RWPE2 (cell line): ENCODE measurements at regions not wholly inside any gene's neighbourhood (a gene's known extent, or its start where the extent isn't known, plus 50 kb on each side); places are given as distances from the start of the nearest gene placed in this dataset.
A peak's percentile ranks its signal among the peaks of the same experiment; 100 is the strongest.
"Not testable (repeated sequence)": the region's sequence is repeated elsewhere in the genome, so short reads cannot be mapped to it uniquely, and the experiment has no call there.

Source experiments
- ATAC-seq: fragments of 200-7000 bp; cut with Tn5 transposase; 3 replicates; pipeline ENCODE4 v1.9.1; 2021; ENCODE audit warnings: low read depth
- DNase-seq: peaks from one replicate; pipeline ENCODE4 v3.0.0-alpha.2; 2020; ENCODE audit warnings: low spot score
- H3K27ac ChIP-seq: fragments of 450-650 bp; 2 replicates; pipeline ENCODE4 v1.5.1; 2017; ENCODE audit warnings: mild to moderate bottlenecking; ENCODE audit not compliant: poor library complexity, severe bottlenecking
- H3K27me3 ChIP-seq: fragments of 250-450 bp; sonication (Bioruptor Pico); 2 replicates; pipeline ENCODE4 v1.5.1; 2021; ENCODE audit warnings: mild to moderate bottlenecking, moderate library complexity; ENCODE audit not compliant: insufficient read depth, poor library complexity, severe bottlenecking
- H3K36me3 ChIP-seq: fragments of 250-450 bp; sonication (Bioruptor Pico); 2 replicates; pipeline ENCODE4 v1.5.1; 2020; ENCODE audit warnings: low read depth, mild to moderate bottlenecking, moderate library complexity
- H3K4me1 ChIP-seq: fragments of 250-450 bp; sonication (Bioruptor Pico); 2 replicates; pipeline ENCODE4 v1.5.1; 2021; ENCODE audit warnings: mild to moderate bottlenecking, moderate library complexity; ENCODE audit not compliant: insufficient read depth, poor library complexity, severe bottlenecking
- H3K4me3 ChIP-seq: fragments of 250-450 bp; sonication (Bioruptor Pico); 2 replicates; pipeline ENCODE4 v1.5.1; 2021; ENCODE audit warnings: mild to moderate bottlenecking, moderate library complexity; ENCODE audit not compliant: severe bottlenecking
- H3K9me3 ChIP-seq: fragments of 250-450 bp; sonication (Bioruptor Pico); 2 replicates; pipeline ENCODE4 v1.5.1; 2021; ENCODE audit warnings: mild to moderate bottlenecking, moderate library complexity; ENCODE audit not compliant: severe bottlenecking
- TF ChIP-seq, protein P1 (sequence below): fragments of 450-650 bp; IDR thresholded peaks from one replicate; pipeline ENCODE4 v1.5.1; 2017; ENCODE audit warnings: mild to moderate bottlenecking, moderate library complexity; ENCODE audit not compliant: poor library complexity, severe bottlenecking

- TF ChIP-seq, protein P1, sequence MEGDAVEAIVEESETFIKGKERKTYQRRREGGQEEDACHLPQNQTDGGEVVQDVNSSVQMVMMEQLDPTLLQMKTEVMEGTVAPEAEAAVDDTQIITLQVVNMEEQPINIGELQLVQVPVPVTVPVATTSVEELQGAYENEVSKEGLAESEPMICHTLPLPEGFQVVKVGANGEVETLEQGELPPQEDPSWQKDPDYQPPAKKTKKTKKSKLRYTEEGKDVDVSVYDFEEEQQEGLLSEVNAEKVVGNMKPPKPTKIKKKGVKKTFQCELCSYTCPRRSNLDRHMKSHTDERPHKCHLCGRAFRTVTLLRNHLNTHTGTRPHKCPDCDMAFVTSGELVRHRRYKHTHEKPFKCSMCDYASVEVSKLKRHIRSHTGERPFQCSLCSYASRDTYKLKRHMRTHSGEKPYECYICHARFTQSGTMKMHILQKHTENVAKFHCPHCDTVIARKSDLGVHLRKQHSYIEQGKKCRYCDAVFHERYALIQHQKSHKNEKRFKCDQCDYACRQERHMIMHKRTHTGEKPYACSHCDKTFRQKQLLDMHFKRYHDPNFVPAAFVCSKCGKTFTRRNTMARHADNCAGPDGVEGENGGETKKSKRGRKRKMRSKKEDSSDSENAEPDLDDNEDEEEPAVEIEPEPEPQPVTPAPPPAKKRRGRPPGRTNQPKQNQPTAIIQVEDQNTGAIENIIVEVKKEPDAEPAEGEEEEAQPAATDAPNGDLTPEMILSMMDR: no peak
- no peak overlapping the region for H3K4me3 ChIP-seq
- peak; percentile 46 for DNase-seq
- H3K9me3 ChIP-seq: peaks cover 13% of the 10 kb centered on the region
- peaks cover 6% of the 10 kb centered on the region for H3K27me3 ChIP-seq
- no peak overlapping the region for H3K27ac ChIP-seq
- no peaks in the 10 kb centered on the region for H3K4me1 ChIP-seq
- H3K36me3 ChIP-seq: no peaks in the 10 kb centered on the region
- ATAC-seq: no peak
Measured at GRCh38 chr14:105940534-105941225, 414.3 kb downstream of the TMEM121 start.

DNA sequence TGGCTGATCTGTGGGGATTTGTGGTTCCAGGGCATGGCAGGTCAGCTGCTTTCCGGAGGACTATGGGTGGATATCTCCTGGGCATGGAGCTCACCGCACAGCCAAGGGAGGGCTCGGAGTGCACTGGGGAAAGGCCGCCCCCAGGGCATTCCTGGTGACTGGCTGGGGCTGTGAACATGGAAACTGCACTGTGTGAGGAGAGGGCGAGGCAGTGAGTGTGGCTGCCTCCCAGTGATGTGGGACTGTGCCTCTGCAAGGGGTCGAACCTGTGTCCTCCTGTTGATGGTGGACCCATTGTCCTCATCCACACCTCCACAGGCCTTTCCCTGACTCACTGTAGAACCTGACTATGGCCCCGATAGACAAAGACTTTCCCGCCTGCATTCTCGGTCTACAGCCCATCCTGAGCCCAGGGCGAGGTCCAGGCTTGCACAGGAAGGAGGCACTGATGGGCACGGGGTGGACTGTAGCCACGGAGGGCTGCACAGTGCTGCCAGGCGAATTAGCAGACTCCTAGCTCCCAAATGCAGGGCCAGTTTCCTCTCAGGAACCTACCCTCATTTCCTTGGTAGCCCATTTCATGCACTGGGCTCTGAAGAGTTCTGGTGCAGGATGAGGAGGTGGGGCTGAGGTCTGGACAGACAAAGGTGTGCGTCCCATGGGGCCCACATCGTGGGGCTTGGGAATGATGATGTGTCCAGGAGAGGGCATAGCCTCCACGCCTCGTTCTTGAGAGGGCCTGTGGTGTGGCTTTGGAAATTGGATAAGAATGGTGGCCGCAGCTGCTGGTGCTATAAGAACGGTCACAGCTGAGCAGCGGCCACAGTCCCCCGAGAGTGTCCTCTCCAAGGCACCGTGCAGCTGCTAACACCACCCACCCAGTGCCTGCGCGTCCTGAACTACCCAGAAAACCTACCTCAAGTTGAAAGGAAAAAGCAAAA lies 415.1 kb downstream of the TMEM121 start:
- no peak for ATAC-seq
- Histone ChIP-seq H3K4me3 (no peak overlapping the region), H3K4me1 (no peaks in the 10 kb centered on the region), H3K27me3 (peaks cover 6% of the 10 kb centered on the region), H3K36me3 (no peaks in the 10 kb centered on the region), H3K9me3 (peaks cover 13% of the 10 kb centered on the region), H3K27ac (no peak overlapping the region)
- TF ChIP-seq, protein P1: no peak
- peak; percentile 54 for DNase-seq

- not testable (repeated sequence) for ATAC-seq, DNase-seq, H3K36me3 ChIP-seq, H3K27me3 ChIP-seq, H3K27ac ChIP-seq, H3K4me1 ChIP-seq, H3K4me3 ChIP-seq
- peaks cover 13% of the 10 kb centered on the region for H3K9me3 ChIP-seq
Measured at GRCh38 chr14:105942725-105943124, 416.3 kb downstream of the TMEM121 start.

DNA sequence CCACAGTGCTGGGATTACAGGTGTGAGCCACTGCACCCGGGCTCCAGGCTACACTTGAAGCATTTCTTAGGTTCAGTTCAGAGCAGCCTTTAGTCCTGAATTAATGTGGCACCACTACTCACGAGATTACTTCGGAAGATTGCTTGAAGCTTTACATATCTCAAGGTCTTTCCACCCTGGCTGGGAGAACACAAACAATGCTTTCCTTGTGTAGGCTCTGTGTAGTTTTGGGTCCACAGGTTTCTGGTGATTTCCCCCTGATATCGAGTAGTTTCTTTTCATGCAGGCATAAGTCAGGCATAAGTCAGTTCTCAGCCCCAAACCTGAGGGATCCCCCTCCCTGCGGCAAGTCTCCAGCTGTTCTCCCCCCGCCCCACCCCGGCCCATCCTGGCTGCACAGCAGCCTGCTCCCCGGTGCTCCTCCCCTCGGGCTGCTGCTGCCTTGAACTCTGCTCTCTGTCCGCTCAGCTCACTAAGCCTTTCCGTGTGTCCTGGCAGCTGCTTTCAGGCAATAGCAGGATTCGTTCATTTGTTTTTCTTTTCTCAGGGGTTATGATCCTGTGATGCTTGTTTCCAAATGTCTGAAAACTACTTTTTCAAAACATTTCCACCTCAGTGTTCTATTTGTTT lies 417.7 kb downstream of the TMEM121 start:
- H3K4me3 ChIP-seq: no peak overlapping the region
- peaks cover 6% of the 10 kb centered on the region for H3K9me3 ChIP-seq
- no peaks in the 10 kb centered on the region for H3K36me3 ChIP-seq
- H3K27me3 ChIP-seq: peaks cover 6% of the 10 kb centered on the region
- no peak overlapping the region for H3K27ac ChIP-seq
- TF ChIP-seq, protein P1: no peak
- no peak for ATAC-seq
- H3K4me1 ChIP-seq: no peaks in the 10 kb centered on the region
- no peak for DNase-seq
